GM08714 (cell line): ENCODE measurements at regions not wholly inside any gene's neighbourhood (a gene's known extent, or its start where the extent isn't known, plus 50 kb on each side); places are given as distances from the start of the nearest gene placed in this dataset.

Experiments used
- H3K4me3 ChIP-seq: fragments of 200-500 bp; sonication (Bioruptor generic); 2 replicates; pipeline ENCODE4 v1.5.1; 2014; ENCODE audit warnings: mild to moderate bottlenecking, low read length, inconsistent platforms
- ZNF274 ChIP-seq: IDR thresholded peaks from 2 replicates; pipeline ENCODE4 v1.6.1; 2012; ENCODE audit warnings: mild to moderate bottlenecking, low read depth, low read length

DNA sequence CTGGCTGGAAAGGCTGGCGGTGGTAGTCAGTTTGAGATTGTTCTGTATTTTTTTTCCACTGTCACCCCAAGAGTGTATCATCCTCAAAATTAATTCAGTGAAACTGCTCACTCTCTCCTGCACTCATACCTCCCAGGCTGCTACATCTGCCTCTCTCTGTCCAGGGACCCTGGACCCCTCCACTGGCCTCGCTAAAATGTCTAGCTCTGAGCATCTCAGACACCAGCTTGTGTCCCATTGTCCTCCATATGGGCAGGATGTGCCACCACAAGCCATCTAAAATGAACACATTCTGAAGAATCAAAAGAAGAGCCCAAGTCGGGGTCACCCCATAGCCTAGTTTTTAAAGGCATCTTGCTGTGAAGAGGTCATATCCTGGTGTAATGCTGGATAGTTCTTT, 345.5 kb upstream of the TSHZ3 start:
- H3K4me3 ChIP-seq: no peak overlapping the region
- TF ChIP-seq ZNF274: no peak

DNA sequence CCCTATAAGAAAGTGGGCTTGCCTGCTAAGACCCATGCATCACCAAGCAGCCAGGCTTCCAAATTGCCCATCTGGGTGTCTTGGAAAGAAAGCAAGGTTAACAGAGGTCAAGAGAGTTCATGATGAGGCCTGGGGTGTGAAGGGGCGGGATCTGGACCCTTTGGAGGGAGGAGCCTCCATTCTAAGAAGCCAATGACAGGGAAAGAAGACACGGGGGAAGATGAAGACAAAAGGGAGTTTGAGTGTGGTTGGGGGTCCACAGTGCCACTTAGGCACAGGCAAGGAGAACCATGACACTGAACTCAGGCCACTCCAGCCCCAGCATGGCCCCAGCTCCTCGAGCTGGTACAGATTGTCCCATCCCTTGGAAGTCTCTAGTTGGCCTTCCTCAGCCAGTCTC, 350.2 kb upstream of the TSHZ3 start:
- no peak for TF ChIP-seq ZNF274

DNA sequence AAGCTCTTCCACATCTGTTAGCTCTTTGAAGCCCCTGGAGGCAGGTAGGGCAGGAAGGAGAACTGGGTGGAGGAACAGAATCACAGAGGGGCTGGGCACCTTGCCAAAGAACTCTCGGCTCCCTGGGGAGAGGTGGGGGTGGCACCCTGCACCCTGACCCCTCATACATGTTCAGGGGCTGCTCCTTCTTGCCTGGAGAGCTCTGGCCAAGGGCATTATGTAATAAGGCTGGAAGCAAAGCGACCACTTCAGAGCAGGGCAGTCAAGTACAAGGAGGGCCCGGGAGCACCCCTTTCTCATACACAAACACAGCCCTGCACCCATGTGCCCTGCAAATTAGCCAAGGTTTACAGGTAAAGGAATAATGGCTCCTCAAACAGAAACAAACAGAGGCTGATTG, 351.9 kb upstream of the TSHZ3 start:
- H3K4me3 ChIP-seq: no peak overlapping the region
- TF ChIP-seq ZNF274: no peak

More for the DNA sequence above, 350.2 kb upstream of the TSHZ3 start:
- H3K4me3 ChIP-seq: no peak overlapping the region

DNA sequence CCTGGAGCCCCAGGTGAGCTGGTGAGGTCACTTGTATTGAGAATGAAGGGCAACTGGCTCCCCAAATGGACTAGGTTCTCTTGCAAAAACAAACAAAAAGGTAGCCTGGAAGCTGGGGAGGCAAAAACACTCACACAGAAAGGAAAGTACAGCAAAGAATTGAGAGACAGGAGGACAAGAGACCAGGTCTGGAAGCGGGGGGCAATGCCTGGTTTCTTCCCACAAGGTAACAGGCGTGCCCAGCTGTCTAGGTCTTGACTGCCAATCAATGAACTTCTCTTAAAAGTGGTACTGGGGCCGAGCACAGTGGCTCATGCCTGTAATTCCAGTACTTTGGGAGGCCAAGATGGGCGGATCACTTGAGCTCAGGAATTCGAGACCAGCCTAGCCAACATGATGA, 356.4 kb upstream of the TSHZ3 start:
- no peak overlapping the region for H3K4me3 ChIP-seq
- TF ChIP-seq ZNF274: no peak

DNA sequence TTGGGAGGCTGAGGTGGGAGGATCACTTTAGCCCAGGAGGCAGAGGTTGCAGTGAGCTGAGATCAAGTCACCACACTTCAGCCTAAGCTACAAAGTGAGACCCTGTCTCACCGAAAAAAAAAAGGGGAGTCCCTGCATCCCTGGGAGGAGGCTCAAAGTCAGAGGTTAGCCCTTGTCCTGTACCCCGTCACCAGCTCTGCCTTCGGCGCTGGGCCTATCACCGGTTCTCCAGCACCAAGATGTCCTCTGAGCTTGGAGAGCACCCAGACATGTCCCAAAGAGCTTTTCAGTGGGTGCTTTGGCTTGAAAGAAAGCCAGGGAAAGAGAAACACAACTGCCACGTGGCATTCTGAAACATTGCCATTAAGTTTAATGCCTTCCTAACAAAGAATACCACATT, 356.9 kb upstream of the TSHZ3 start:
- TF ChIP-seq ZNF274: no peak
- no peak overlapping the region for H3K4me3 ChIP-seq

DNA sequence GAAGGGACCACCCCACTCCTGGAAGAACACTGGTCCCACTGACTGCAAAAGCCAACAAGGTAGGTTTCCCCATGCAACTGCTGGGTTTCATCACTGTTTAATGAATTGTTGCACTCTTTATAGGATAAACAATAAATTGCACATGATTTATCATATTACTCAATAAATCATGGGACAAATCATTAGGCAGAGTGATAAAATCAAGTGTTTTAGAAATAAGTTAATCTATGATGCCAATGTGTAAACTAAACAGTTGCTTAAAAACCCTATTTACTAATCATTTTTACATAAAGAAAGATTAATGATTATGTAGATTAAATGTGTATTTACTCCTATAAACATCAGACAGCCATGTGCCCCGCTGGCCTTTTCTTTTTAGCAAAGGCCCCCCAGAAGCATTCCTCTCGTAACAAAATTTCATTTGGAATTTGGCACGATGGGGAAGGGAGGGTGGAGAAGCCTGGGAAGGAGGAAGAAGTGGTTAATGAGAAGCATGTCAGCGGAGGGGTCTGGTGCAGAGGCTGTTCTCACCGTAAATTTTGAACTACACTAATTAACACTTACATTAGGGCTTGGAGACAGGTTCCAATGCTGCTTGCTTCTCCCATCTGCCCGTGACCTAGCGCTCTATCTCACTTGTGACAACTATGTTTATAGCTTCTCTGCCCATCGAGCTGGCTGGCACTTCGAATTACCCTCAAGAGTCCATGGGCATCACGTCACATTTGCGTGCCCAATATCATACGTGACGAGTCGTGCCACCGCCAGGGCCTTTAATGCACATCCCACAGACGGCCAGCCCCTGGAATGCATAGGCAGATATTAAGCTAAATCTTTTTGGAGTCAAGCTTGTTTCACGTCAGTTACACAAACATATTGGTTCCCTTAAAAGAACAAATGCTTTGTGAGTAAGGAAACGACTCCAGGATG, 357.7 kb upstream of the TSHZ3 start:
- no peak for TF ChIP-seq ZNF274
- no peak overlapping the region for H3K4me3 ChIP-seq

DNA sequence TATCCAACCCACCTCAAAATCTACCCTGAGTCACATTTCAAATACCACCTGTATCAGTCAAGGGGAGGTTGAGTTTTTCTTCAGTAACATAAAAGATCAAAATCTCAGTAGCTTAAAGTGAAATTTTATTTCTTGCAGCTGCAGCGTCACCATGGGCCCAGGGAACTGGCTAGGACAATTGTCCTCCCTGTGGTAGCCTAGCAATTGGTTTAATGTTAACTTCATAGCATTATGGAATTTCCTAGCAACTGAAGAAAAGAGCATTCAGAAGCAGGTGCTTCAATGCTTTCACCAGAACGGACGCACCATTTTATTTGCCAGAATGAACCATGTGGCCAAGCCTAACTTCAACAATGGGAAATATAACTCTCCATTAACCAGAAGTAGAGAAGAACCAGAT, 359.3 kb upstream of the TSHZ3 start:
- H3K4me3 ChIP-seq: no peak overlapping the region
- TF ChIP-seq ZNF274: no peak

DNA sequence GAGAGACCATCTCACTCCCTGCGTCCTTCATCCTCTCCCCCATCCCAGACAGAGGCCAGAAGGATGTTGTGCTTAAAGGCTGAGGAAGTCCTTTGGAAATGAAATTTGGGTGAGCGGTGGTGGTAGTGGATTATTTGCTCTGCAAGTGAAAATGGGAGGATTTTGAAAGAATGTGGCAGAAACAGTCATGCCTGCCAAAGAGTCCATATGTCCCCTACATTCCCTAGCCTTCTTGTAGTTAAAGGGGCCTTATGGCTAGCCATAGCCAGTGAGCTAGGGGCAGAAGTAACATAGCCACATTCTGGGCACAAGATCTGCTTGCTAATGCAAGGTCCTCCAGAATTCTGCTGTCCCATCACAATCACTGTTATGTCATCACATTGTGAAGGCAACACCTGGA, 360.2 kb upstream of the TSHZ3 start:
- TF ChIP-seq ZNF274: no peak
- H3K4me3 ChIP-seq: no peak overlapping the region

DNA sequence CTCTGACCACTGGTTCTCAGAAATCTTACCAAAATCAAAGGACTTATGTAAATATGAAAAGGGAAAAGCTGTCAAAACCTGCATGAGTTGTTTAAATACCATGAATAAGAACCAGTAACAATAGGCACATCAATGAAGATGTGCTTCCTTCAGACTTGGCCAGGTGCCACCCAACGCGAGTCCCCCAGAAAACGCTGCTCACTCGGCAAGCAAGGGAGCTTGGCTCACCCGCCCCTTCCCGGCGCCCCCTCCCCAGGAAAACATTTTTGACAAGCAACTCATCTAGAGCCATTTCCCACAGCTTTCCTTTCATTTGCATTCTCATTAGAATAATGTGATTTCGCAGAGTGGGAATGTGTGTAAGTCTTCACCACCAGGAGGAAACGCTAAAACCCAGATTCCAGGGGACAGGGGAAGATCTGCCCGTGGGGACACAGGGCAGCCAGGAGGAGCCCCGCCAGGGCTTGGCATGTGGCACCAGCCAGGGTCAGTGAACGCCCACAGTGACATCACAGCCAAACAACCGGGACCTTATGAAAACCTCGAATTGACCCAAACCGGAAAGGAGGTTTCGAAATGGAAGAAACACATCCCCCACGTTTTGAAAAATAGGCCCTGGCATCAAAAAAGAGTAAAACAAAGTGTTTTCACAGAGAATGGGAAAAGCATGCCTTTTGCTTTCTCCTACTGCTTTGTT, 366.2 kb upstream of the TSHZ3 start:
- TF ChIP-seq ZNF274: no peak
- H3K4me3 ChIP-seq: no peak overlapping the region

DNA sequence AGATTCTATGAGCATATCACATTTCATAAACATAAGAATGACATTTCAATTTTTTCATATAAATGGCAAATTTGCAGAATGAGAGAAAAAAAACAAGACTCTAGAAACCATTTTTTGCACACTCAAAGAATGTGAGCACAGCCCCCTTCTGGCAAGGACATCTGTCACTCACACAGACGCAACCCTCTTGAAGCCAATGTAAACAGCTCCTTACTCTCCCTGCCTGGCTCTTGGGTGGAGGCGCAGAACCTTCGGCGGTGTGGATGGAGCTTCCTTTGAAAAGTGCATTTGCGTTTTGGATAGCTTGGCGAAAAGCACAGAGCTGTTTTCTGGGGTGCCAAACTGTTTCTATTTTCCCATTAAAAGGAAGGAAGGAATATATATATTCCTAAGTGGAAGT, 367.6 kb upstream of the TSHZ3 start:
- TF ChIP-seq ZNF274: no peak
- no peak overlapping the region for H3K4me3 ChIP-seq

DNA sequence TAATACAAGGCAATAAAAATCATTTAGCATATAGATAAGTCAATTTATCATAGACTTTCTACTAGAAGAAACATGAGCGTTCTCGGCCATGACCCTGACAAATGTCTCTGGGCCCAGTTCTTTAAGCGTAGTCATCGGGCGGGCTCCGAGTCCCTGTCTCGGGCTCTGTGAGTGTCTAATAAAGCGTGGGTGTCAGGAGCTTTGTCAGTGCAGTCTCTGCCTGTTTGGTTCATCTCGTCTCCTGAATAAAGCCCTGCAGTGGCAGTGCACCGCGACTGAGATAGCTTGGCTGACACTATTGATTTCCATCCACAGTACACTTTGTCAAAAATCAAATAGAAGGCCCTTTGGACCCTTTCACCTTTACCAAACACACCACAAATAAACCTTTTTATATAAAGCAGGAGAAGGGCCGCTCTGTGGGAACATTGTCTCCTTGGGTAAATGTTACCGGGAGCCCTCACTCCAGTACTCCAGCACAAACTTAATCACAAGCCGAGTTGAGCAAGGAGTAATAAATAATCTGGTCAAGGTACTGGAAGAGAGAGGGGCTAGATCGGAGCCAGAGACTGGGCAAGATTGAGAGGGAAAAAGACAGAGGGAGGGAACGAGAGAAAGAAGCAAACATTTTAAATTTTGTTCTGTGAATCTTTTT, 368.2 kb upstream of the TSHZ3 start:
- no peak for TF ChIP-seq ZNF274
- H3K4me3 ChIP-seq: no peak overlapping the region

DNA sequence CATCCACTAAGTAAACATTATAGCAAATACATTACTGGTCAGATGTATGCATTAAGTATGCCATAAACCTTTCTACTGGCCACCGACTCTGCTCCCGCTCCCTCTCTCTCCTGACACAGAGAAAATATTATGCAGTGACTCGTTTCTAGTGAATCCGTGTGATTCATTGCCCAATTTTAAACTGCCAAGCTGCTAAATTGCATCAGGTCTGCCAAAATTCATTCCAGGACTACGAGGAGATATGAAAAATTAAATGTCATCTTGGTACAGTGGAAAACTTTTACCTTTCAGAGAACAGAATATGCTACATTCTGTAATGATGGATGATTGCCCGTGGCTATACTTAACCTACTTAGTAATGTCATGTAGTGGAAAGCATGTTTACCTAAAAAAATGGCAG, 368.8 kb upstream of the TSHZ3 start:
- TF ChIP-seq ZNF274: no peak
- H3K4me3 ChIP-seq: no peak overlapping the region

DNA sequence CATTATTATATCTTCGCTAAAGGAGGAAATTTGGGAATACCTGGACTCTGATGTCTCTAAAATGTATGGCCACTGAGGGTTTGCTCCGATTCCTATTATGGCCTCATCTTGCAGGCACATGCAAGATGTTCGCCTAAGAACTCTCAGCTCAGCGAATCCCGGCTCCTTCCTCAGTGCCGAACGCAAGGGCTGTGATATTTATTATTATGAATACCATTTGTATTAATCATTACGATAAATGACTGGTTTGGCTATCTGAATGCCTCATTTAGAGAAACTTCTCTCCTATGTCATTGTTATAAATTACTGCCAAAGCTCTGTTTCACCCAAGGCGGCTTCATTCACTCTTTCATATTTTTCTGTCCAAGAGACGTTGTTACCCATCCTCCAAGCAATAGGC, 369.7 kb upstream of the TSHZ3 start:
- no peak overlapping the region for H3K4me3 ChIP-seq
- no peak for TF ChIP-seq ZNF274

DNA sequence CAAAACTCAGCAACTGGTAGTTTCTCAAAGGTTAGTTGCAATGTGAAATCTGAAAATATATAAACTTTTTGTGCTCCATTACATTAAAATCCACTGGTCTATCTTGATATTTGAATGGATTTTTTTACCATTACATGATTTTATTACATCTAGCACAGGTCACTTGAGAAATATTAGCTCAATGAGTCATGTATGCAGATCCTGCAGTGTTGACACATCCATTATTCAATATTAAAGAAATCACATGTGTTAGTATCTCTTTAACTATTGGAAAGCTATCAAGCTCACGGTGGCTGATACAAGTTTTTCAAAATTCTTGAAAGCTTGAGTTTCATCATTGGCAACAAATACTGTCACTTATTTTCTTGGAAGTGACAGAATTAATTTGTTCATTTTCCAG, 373.9 kb upstream of the TSHZ3 start:
- H3K4me3 ChIP-seq: no peak overlapping the region
- TF ChIP-seq ZNF274: no peak

DNA sequence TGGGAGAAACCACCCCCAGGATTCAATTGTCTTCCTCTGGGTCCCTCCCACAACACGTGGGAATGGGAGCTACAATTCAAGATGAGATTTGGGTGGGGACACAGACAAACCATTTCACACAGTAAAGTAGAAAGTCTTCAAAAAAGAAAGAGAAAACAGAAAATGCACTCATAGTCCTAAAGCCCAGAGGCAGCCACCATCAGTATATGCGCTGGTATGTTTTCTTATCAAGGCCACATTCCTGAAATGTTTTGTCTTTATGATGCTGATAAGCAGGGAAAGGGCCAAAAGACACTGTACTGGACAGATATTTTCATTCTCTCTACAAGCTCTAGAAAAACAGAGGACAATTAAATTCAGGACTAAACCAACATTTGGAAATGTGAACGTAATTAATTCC, 375.8 kb upstream of the TSHZ3 start:
- no peak overlapping the region for H3K4me3 ChIP-seq
- no peak for TF ChIP-seq ZNF274

DNA sequence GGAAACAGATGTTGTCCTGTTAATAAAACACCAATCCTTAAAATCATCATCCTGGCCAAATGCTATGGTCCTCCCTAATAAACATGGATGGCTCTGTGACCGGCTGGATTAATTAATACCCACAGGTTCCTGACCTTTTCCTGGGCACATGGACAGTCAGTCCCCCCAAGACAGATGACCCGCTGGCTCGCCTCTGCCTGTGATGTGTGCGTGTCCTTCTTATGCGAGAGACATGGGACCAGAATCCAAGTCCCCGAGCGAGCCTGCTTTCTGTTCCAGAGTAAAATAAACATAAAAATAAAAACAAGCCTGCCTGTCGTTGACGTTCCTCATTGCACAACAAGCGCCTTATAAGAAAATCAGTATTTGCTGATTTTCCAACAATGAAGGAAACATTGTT, 378.3 kb upstream of the TSHZ3 start:
- no peak for TF ChIP-seq ZNF274
- no peak overlapping the region for H3K4me3 ChIP-seq
